Muscle of leg (tissue), 3 donors: ENCODE measurements at regions not wholly inside any gene's neighbourhood (a gene's known extent, or its start where the extent isn't known, plus 50 kb on each side); places are given as distances from the start of the nearest gene placed in this dataset.
A peak's percentile ranks its signal among the peaks of the same experiment; 100 is the strongest.

ENCODE experiments used
- DNase-seq: peaks from one replicate; pipeline ENCODE4 v3.0.0; 2013
- H3K27ac ChIP-seq: one replicate; pipeline ENCODE4 v1.5.1; 2013; ENCODE audit warnings: mild to moderate bottlenecking, low read length, control low read depth
- H3K27me3 ChIP-seq: one replicate; pipeline ENCODE4 v1.6.1; 2013; ENCODE audit warnings: low read length; ENCODE audit not compliant: control insufficient read depth, insufficient read depth
- H3K36me3 ChIP-seq: one replicate; pipeline ENCODE4 v1.6.1; 2013; ENCODE audit warnings: low read length; ENCODE audit not compliant: control insufficient read depth, insufficient read depth
- H3K4me1 ChIP-seq: one replicate; pipeline ENCODE4 v1.6.1; 2013; ENCODE audit warnings: low read length; ENCODE audit not compliant: control insufficient read depth, insufficient read depth
- H3K4me3 ChIP-seq: one replicate; pipeline ENCODE4 v1.5.1; 2013; ENCODE audit warnings: low read length, control low read depth
- H3K9me3 ChIP-seq: replicated peaks from 2 replicates; pipeline ENCODE4 v1.6.1; 2013; ENCODE audit warnings: low read depth, low read length; ENCODE audit not compliant: control insufficient read depth
- WGBS: methylation state at CpG from one replicate; pipeline ENCODE4 v1.1.5; 2013; ENCODE audit warnings: missing lambda C conversion rate; ENCODE audit not compliant: insufficient coverage; 5-methylcytosine and 5-hydroxymethylcytosine counted together

DNA sequence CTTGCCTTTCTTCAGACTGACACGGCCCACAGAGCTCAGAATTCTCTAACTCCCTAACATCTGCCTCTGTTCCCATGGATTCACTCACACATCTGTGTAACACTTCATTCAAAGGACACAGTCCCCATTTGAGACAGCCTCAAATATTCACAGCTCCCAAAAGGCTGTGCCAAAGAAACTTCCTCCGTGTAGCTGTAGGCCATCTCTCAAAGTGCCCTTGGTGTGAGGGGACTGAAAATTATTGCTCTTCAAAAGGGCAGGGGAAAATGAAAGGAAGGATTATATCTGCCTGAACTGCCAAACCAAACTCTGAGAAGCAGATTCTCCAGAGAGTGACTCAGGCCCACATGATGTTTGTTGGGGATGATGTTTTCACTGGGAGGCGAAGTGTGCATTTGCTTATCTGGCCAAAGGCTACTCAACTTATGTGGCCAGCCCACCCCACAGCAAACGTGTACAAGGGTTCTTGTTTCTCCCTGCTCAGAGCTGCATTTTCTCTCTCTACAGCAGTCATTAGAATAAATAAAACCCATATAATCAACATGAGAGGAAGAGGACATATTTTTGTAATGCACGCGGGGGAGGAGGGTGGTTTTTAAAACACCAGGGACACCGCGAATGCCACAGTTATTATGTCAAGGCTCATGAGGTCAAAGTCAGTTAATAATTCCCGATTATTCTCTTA, 302.4 kb upstream of the NFE2L3 start:
- DNase-seq = peak; percentile 95
- no peak overlapping the region for H3K4me3 ChIP-seq

DNA sequence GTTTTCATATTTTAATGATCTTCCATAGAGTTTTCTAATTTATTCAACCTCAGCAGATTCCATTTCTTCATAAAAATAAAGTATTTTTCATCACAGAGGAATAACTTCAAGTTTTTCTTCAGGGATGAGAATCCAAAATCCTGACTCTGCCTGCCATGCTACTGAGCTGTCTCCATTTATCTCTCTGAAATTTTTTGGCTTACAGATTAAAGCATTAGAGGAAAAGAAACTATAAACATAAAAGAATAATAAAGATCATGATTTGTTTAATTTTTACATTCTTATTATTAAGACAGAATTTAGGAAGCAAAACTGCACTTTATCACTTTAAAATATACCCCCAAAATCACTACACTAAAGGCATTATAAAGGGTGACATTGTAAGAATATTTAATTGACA, 301.8 kb upstream of the NFE2L3 start:
- Histone ChIP-seq H3K9me3 (no peaks in the 10 kb centered on the region), H3K4me1 (peaks cover 61% of the 10 kb centered on the region), H3K4me3 (no peak overlapping the region), H3K27me3 (peaks cover 18% of the 10 kb centered on the region), H3K36me3 (no peaks in the 10 kb centered on the region), H3K27ac (peak overlapping the region; percentile 94)
- no peak for DNase-seq

More for the DNA sequence above, 302.4 kb upstream of the NFE2L3 start:
- no peaks in the 10 kb centered on the region for H3K9me3 ChIP-seq
- peaks cover 15% of the 10 kb centered on the region for H3K27me3 ChIP-seq
- peak overlapping the region; percentile 94 for H3K27ac ChIP-seq
- WGBS = no CpG with 5 or more reads among the region's 9 CpGs
- H3K36me3 ChIP-seq = no peaks in the 10 kb centered on the region
- peaks cover 61% of the 10 kb centered on the region for H3K4me1 ChIP-seq

DNA sequence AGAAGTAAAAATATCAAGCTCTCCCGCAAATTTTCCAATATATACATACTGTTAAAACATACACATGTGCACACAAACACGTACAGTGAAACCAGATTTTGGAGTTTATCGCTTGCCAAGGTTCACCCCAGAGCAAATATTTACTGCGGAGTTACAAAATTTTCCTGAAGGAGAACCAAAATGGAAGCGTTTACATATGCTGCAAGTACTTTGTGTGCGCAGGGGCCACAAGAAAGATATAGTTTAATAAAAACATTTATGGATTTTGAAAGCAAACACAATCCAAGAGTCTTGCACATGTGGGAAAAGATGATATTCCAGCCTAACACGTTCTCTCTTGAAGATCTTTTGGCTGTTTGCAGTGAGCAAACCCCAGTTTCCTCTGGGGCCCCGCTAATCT, 301.3 kb upstream of the NFE2L3 start:
- H3K4me1 ChIP-seq = peaks cover 58% of the 10 kb centered on the region
- no peak overlapping the region for H3K4me3 ChIP-seq
- 29% methylated on average over 5 of the region's 8 CpGs for WGBS
- peaks cover 18% of the 10 kb centered on the region for H3K27me3 ChIP-seq
- peak overlapping the region; percentile 94 for H3K27ac ChIP-seq
- no peaks in the 10 kb centered on the region for H3K36me3 ChIP-seq
- DNase-seq = peak; percentile 87
- no peaks in the 10 kb centered on the region for H3K9me3 ChIP-seq

DNA sequence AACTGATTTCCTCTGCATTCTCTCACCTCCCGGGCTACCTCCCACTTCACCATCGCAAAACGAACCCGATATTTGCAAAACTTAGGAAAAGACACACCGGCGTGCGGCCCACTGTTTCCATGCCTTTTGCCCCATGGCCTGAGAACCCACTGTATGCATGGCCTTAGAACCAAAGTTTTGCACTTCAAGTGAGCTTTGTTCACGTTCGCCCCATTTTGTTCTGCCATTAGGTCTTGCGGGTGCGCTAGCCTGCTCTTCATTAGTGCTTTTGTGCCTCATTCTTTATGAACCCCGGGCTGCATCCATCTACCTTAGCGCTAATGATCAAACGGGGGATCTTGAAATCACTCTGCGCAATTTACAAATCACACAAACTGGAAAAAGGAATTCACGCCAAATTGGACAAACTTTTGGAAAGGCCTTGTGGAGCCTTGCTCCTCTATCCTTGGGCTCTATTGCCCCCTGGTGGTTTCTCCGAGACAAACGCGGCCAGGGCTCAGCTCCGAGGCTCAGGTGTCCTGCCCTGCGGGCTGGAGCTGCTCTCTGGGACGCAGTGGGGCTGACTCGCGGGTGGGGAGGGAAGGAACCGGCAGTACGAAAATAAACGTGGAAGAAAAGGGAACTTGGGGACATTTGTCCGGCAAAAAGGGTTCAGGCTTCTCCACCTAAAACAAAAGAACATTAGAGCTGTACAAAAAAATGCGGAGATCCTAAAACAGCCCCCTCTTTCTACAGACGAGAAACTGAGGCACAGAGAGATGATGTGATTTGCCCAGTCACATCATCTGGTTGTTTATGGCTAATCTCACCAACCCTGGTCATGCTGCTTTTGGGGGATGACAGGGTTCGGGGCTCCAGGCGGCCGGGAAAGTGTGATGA, 300.4 kb upstream of the NFE2L3 start:
- no peaks in the 10 kb centered on the region for H3K9me3 ChIP-seq
- DNase-seq = peak; percentile 97
- H3K27me3 ChIP-seq = peaks cover 25% of the 10 kb centered on the region
- H3K36me3 ChIP-seq = no peaks in the 10 kb centered on the region
- peak overlapping the region; percentile 94 for H3K27ac ChIP-seq
- H3K4me1 ChIP-seq = peaks cover 56% of the 10 kb centered on the region
- 45% methylated on average over 18 of the region's 33 CpGs for WGBS
- no peak overlapping the region for H3K4me3 ChIP-seq

DNA sequence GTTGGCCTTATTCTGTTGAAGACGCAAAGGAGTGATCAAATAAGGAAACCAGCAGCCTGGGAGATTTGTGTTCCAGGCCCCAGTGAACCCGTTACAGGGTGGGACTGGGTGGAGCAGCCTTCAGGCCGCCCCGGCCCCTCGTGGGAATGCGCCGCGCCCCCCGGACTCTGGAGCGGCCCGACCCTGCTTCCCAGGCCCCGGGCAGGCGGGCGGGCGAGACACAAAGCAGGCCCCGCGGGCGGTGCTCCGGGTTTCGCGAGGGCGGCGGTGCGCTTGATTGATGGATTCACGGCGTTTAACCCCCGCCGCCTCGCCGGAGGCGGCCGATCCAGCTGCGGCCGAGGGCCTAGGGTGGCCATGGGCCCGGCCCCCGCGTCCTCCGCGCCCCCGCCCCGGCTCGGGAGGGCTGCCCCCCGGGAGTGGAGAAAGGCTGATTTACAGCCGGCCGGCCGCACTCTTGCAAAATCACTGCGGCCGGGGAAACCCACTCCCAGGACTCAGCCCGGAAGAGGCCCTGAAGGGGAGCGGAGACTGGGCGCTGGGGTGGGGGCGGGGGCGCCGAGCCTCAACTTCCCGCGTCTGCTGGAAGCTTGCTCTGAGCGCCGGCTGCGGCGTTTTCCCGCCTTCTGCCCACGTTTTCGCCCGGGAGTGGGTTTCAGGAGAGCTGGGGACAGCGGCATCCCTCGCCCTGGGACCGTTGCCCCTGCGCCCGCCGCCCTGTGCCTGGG, 299.6 kb upstream of the NFE2L3 start:
- Histone ChIP-seq H3K27me3 (peaks cover 29% of the 10 kb centered on the region), H3K4me3 (no peak overlapping the region), H3K36me3 (no peaks in the 10 kb centered on the region), H3K4me1 (peaks cover 50% of the 10 kb centered on the region), H3K27ac (peak overlapping the region; percentile 45), H3K9me3 (no peaks in the 10 kb centered on the region)
- peak; percentile 70 for DNase-seq
- WGBS = 8% methylated on average over 66 of the region's 70 CpGs

DNA sequence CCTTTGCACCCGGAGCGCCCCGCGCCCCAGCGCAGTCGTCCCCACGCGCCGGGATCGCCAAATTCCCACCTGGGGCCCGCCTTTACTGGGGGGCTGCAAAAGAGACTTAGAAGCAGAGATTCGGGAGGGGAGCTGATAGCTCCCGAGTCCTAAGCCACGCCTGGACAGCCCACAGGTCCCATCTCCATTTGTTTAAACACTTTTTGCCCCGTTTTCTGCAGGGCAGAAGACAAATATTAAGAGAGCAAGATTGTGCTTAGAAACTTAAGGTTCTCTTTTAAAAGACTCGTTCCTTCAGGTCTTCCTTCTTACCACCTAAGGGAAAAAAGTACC, 299.1 kb upstream of the NFE2L3 start:
- WGBS = 26% methylated on average over 14 of the region's 16 CpGs
- peak overlapping the region; percentile 21 for H3K27ac ChIP-seq
- no peaks in the 10 kb centered on the region for H3K36me3 ChIP-seq
- H3K4me3 ChIP-seq = no peak overlapping the region
- DNase-seq = no peak
- peaks cover 34% of the 10 kb centered on the region for H3K27me3 ChIP-seq
- H3K4me1 ChIP-seq = peaks cover 51% of the 10 kb centered on the region
- H3K9me3 ChIP-seq = no peaks in the 10 kb centered on the region

DNA sequence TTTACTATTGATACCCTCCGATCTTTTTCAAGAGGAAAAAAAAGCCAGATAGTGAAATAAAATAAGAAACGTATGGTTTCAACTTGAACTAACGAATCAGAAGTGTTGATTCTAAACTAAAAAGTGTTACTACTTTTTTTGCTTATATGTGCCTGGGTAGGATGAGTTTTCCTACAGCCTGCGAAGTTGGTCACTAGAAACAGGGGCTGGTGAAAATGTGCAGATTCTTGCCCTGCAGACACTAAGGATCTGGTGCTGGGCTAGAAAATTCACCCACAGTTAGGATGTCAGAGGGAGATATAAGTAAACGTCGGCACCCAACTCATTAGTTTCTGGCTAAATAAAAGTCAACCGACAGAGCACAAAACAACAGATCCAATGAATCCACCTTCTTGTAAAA, 298.7 kb upstream of the NFE2L3 start:
- H3K4me1 ChIP-seq = peaks cover 54% of the 10 kb centered on the region
- 67% methylated on average over 2 of the region's 7 CpGs for WGBS
- H3K27me3 ChIP-seq = peaks cover 38% of the 10 kb centered on the region
- DNase-seq = no peak
- H3K9me3 ChIP-seq = no peaks in the 10 kb centered on the region
- no peak overlapping the region for H3K4me3 ChIP-seq
- no peaks in the 10 kb centered on the region for H3K36me3 ChIP-seq
- peak overlapping the region; percentile 81 for H3K27ac ChIP-seq

DNA sequence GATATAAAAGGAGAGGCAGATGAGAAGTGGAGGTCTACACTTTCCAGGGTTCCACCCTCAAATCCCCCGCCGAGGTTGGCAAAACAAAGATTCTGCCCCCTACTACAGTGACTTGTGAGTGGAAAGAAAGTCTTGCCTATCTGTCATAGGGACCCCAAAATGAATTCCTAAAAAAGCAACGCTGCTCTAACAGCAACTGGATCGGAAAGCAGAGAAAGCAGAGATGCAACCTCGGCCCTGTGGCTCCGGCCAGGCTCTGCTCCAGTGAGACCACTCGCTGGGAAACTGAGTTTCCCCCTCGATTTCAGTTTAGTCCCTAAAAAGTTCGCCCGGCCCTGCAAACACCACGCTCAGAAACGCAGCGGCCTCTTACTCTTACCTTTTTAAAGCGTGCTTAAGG, 297.9 kb upstream of the NFE2L3 start:
- Histone ChIP-seq H3K27ac (peak overlapping the region; percentile 81), H3K36me3 (no peaks in the 10 kb centered on the region), H3K9me3 (no peaks in the 10 kb centered on the region), H3K4me3 (no peak overlapping the region), H3K4me1 (peaks cover 59% of the 10 kb centered on the region), H3K27me3 (peaks cover 46% of the 10 kb centered on the region)
- no peak for DNase-seq
- 31% methylated on average over 12 of the region's 14 CpGs for WGBS

DNA sequence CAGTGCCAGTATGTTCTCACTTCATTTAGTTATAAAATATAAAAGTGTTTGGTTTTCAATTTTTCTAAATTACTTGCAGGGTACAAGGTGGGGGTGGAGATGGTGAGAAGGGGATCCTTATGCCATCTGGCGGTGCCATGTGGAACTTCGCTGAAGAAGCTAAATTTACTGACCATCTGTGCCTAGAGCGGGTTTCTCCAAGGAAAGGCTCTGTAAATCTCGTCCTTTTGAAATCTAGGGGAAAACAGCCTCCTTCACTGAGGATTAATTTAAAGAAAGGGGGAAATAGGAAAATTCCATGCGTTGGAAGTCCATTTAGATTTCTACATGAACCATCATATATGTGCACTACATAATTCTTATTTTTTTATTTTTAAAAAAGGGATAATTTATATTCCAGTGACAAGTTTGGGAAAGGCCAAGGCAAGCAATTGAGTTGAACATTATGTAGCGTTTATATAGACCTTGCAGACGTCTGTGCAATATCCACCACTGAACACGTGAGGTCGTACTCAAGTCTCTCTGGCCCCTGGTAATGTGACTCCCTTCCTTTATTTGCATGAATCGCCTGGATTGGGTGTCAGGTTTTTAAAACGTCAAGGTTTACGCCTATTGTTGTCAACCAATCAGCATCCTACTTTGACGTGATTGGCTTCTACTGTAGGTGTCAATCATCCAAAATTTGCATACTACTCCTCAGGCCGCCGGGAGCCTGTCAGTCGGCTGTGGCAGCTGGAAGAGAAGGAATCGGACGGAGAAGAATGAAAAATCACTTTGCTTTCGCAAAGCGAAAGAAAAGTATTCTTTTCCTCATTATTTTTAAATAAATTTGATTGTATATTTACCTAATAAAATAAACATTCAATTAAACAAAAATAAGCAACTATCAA, 297.1 kb upstream of the NFE2L3 start:
- 40% methylated on average over 1 of the region's 20 CpGs for WGBS
- peaks cover 57% of the 10 kb centered on the region for H3K4me1 ChIP-seq

More for the DNA sequence above, 297.1 kb upstream of the NFE2L3 start:
- Histone ChIP-seq H3K9me3 (no peaks in the 10 kb centered on the region), H3K36me3 (no peaks in the 10 kb centered on the region), H3K27me3 (peaks cover 54% of the 10 kb centered on the region), H3K4me3 (peak overlapping the region; percentile 60), H3K27ac (peak overlapping the region; percentile 87)
- peak; percentile 99 for DNase-seq
